ENCODE measurements at regions not wholly inside any gene's neighbourhood (a gene's known extent, or its start where the extent isn't known, plus 50 kb on each side); places are given as distances from the start of the nearest gene placed in this dataset.

DNA sequence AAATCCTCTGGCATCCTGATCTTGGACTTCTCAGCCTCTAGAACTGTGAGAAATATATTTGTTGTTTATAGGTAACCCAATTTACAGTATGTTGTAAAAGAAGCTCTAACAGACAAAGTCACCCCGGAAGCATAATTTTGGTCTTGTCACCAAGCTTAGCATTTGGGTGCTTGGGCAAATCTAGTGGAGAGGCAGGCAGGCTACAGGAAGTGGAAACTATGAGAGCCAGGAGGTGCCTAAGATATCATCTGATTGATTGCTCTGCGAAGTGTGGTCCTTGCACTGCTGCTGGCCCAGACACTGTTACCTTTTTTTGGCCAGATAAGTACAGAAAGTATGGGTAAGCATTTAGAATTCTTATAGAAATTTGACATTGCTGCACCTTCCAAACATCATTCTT, 102.9 kb downstream of the CDC42EP3 start:
- Histone ChIP-seq H3K79me2 (ENCODE audit: control insufficient read depth, insufficient read depth, low read length) (peaks cover 30% of the 10 kb centered on the region; the same call in 2 of the 3 replicates), H4K20me1 (replicated peaks; ENCODE audit: control insufficient read depth, insufficient read depth, low read length) (no peaks in the 10 kb centered on the region), H3K27ac (ENCODE audit: extremely low read depth, low read depth, low read length) (no peak overlapping the region), H3K36me3 (ENCODE audit: control insufficient read depth, insufficient read depth, low read length) (peaks cover 9% of the 10 kb centered on the region; the same call in 2 of the 3 replicates), H3K9me3 (replicated peaks; ENCODE audit: control insufficient read depth, insufficient read depth, low read depth, low read length) (no peaks in the 10 kb centered on the region), H3K9ac (ENCODE audit: insufficient read depth in 1 of 2, low read depth in 2 of 2, low read length in 2 of 2) (no peak overlapping the region), H3K4me2 (ENCODE audit: insufficient read depth, low read length) (no peak overlapping the region; the same call in 1 of the 2 replicates), H3K27me3 (ENCODE audit: control insufficient read depth in 2 of 2, insufficient read depth in 2 of 2, low read length in 2 of 2) (no peaks in the 10 kb centered on the region), H3K4me1 (replicated peaks in 1 of 2; ENCODE audit: control insufficient read depth in 2 of 2, insufficient read depth in 2 of 2, low read length in 2 of 2) (peaks cover 0 to 11% of the 10 kb centered on the region in 2 experiments; a peak in 2 of 5 replicates), H2AFZ (ENCODE audit: low read depth, low read length) (no peak overlapping the region; the same call in 1 of the 2 replicates), H3K4me3 (no peak overlapping the region), H3K9me1 (ENCODE audit: control insufficient read depth, insufficient read depth, low read length) (no peaks in the 10 kb centered on the region)
- DNase-seq (ENCODE audit: extremely low read depth in 1 of 4, low spot score in 3 of 4) (peak in 2 of 4 experiments; percentile 32 to 53), ATAC-seq (peak; percentile 75), FAIRE-seq (peak; percentile 75)
- POLR2A ChIA-PET, result interaction anchor here (0.7 to 1.0 kb wide), 2 partner anchors 9 to 31 kb away, joined by 3 read pairs; no protein-coding TSS in a partner anchor
- BruUV-seq (replicated peaks), result no TSS peak
- CTCF ChIA-PET (ENCODE audit: low intra/inter-chr PET ratio), result no interaction called here
- intact Hi-C loops (cut with micrococcal nuclease) (no loop called here), in situ Hi-C loops (cut with MboI) (loop anchor here (10.0 kb wide), 1 partner anchor 334 kb away; the partner anchor contains the start of genes CEBPZ and NDUFAF7)
- WGBS (ENCODE audit: insufficient coverage, low coverage, missing lambda C conversion rate), result 20% methylated on average over 2 of the region's 2 CpGs
- 0 out of 2 replicates have a peak, but pooled peaks have one; percentile 18 for TF ChIP-seq DPF2 (IDR thresholded peaks at IDR 0.05)
- peak; percentile 31; the same call in 1 of the 2 replicates for TF ChIP-seq CBFA2T3 (IDR thresholded peaks at IDR 0.05)
- no peak for TF ChIP-seq SIX5 (IDR thresholded peaks at IDR 0.05; ENCODE audit: borderline replicate concordance in 1 of 2, insufficient read depth in 1 of 2, low read depth in 1 of 2, low read length in 2 of 2)
- TF ChIP-seq, protein P1, sequence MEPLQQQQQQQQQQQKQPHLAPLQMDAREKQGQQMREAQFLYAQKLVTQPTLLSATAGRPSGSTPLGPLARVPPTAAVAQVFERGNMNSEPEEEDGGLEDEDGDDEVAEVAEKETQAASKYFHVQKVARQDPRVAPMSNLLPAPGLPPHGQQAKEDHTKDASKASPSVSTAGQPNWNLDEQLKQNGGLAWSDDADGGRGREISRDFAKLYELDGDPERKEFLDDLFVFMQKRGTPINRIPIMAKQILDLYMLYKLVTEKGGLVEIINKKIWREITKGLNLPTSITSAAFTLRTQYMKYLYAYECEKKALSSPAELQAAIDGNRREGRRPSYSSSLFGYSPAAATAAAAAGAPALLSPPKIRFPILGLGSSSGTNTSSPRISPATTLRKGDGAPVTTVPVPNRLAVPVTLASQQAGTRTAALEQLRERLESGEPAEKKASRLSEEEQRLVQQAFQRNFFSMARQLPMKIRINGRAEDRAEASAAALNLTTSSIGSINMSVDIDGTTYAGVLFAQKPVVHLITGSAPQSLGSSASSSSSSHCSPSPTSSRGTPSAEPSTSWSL (CRISPR knock-in tag; IDR thresholded peaks at IDR 0.05; ENCODE audit: borderline replicate concordance), result no peak
- TF ChIP-seq EP300 (IDR thresholded peaks at IDR 0.05; ENCODE audit: low read length), result peak; percentile 12; the same call in 1 of the 2 replicates
- TF ChIP-seq, protein P2, sequence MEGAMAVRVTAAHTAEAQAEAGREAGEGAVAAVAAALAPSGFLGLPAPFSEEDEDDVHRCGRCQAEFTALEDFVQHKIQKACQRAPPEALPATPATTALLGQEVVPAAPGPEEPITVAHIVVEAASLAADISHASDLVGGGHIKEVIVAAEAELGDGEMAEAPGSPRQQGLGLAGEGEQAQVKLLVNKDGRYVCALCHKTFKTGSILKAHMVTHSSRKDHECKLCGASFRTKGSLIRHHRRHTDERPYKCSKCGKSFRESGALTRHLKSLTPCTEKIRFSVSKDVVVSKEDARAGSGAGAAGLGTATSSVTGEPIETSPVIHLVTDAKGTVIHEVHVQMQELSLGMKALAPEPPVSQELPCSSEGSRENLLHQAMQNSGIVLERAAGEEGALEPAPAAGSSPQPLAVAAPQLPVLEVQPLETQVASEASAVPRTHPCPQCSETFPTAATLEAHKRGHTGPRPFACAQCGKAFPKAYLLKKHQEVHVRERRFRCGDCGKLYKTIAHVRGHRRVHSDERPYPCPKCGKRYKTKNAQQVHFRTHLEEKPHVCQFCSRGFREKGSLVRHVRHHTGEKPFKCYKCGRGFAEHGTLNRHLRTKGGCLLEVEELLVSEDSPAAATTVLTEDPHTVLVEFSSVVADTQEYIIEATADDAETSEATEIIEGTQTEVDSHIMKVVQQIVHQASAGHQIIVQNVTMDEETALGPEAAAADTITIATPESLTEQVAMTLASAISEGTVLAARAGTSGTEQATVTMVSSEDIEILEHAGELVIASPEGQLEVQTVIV (CRISPR knock-in tag; IDR thresholded peaks at IDR 0.05; ENCODE audit: borderline replicate concordance), result no peak
- TF ChIP-seq, protein P3, sequence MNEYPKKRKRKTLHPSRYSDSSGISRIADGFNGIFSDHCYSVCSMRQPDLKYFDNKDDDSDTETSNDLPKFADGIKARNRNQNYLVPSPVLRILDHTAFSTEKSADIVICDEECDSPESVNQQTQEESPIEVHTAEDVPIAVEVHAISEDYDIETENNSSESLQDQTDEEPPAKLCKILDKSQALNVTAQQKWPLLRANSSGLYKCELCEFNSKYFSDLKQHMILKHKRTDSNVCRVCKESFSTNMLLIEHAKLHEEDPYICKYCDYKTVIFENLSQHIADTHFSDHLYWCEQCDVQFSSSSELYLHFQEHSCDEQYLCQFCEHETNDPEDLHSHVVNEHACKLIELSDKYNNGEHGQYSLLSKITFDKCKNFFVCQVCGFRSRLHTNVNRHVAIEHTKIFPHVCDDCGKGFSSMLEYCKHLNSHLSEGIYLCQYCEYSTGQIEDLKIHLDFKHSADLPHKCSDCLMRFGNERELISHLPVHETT (CRISPR knock-in tag; conservative IDR thresholded peaks at IDR 0.05 in 1 of 2, IDR thresholded peaks at IDR 0.05 in 1 of 2), result peak in 1 of 2 experiments; percentile 50; a peak in 1 of 4 replicates
- TF ChIP-seq FOSL1 (tag; conservative IDR thresholded peaks at IDR 0.05), result peak; percentile 61
- TF ChIP-seq, protein P4, sequence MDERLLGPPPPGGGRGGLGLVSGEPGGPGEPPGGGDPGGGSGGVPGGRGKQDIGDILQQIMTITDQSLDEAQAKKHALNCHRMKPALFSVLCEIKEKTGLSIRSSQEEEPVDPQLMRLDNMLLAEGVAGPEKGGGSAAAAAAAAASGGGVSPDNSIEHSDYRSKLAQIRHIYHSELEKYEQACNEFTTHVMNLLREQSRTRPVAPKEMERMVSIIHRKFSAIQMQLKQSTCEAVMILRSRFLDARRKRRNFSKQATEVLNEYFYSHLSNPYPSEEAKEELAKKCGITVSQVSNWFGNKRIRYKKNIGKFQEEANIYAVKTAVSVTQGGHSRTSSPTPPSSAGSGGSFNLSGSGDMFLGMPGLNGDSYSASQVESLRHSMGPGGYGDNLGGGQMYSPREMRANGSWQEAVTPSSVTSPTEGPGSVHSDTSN (CRISPR knock-in tag; IDR thresholded peaks at IDR 0.05; ENCODE audit: low read depth), result peak; percentile 69
- TF ChIP-seq, protein P4 (tag; conservative IDR thresholded peaks at IDR 0.05; ENCODE audit: low read depth), result peak; percentile 91
- no peak for TF ChIP-seq SRSF9 (IDR thresholded peaks at IDR 0.05; ENCODE audit: borderline replicate concordance, low read depth, low read length)
- TF ChIP-seq GATA2 (CRISPR knock-in tag; IDR thresholded peaks at IDR 0.05), result 0 out of 2 replicates have a peak, but pooled peaks have one; percentile 11
- peak in 1 of 2 experiments; percentile 20; a peak in 2 of 4 replicates for TF ChIP-seq RAD21 (CRISPR knock-in tag; conservative IDR thresholded peaks at IDR 0.05 in 1 of 2, IDR thresholded peaks at IDR 0.05 in 1 of 2)

Measured in K562 (cell line).